HCT116 (cell line): ENCODE measurements at regions not wholly inside any gene's neighbourhood (a gene's known extent, or its start where the extent isn't known, plus 50 kb on each side); places are given as distances from the start of the nearest gene placed in this dataset.

ENCODE experiments used
- ATAC-seq: fragments of 200-7000 bp; cut with Tn5 transposase; 2 replicates; pipeline ENCODE4 v1.9.1; 2020; ENCODE audit warnings: mild to moderate bottlenecking, moderate library complexity
- BruUV-seq: library from RNA; stranded (reverse); fragments of 400-500 nt; replicated peaks from 2 replicates; lab custom pipeline; 2021; lab: Mats Ljungman, UMichigan
- CTCF ChIA-PET: fragments of 300-600 bp; sonication (Branson Sonifier 250); formaldehyde crosslinking; loops from one replicate; lab custom pipeline; 2021; ENCODE audit warnings: antibody characterized with exemption; lab: Charles Lee
- POLR2A ChIA-PET: fragments of 300-600, 350-600 bp; sonication (Branson Sonifier 250); formaldehyde crosslinking; loops from one replicate; lab custom pipeline; 2021; ENCODE audit warnings: antibody characterized with exemption; lab: Charles Lee
- RAD21 ChIA-PET, 2 experiments: fragments of 300-600 bp; sonication (Branson Sonifier 250); formaldehyde crosslinking; loops; one replicate each; lab custom pipeline; 2023; ENCODE audit warnings: low total read pairs in 2 of 2; ENCODE audit not compliant: uncharacterized antibody in 2 of 2, unreplicated experiment in 2 of 2, low non-redundant PET in 1 of 2; lab: Charles Lee
- DNase-seq: peaks from one replicate; pipeline ENCODE4 v3.0.0-alpha.2; 2010; ENCODE audit warnings: low read depth, low spot score
- H2AFZ ChIP-seq: fragments of 200-600 bp; shearing (Covaris generic), sonication (generic); 2 replicates; pipeline ENCODE4 v1.6.1; 2017; ENCODE audit warnings: low read depth, mixed run types, mixed read lengths, antibody characterized with exemption, low read length; ENCODE audit not compliant: poor library complexity, severe bottlenecking
- H3K27ac ChIP-seq: 2 replicates; pipeline ENCODE4 v1.5.1; 2012; ENCODE audit warnings: low read depth, low read length
- H3K27me3 ChIP-seq: fragments of 200-600 bp; sonication (generic); 2 replicates; pipeline ENCODE4 v1.6.1; 2016; ENCODE audit warnings: mixed run types, low read length, mixed read lengths; ENCODE audit not compliant: insufficient read depth
- H3K36me3 ChIP-seq, 2 experiments: fragments of 200-500 bp in 1 of 2; fragments of 200-600 bp in 1 of 2; sonication (Bioruptor generic) in 1 of 2; sonication (generic) in 1 of 2; 2 replicates each; pipeline versions ENCODE4 v1.5.1 to v1.6.1; 2014 to 2016; ENCODE audit warnings: low read length in 2 of 2, inconsistent platforms in 1 of 2, mixed read lengths in 1 of 2, mixed run types in 1 of 2; ENCODE audit not compliant: insufficient read depth in 2 of 2, control insufficient read depth in 1 of 2
- H3K4me1 ChIP-seq, 2 experiments: fragments of 200-600 bp in 1 of 2; sonication (generic) in 1 of 2; 2 replicates each; pipeline versions ENCODE4 v1.5.1 to v1.6.1; 2012 to 2017; ENCODE audit warnings: low read length in 2 of 2, inconsistent platforms in 1 of 2, mild to moderate bottlenecking in 1 of 2, mixed read lengths in 1 of 2, mixed run types in 1 of 2, moderate library complexity in 1 of 2; ENCODE audit not compliant: insufficient read depth in 2 of 2, control insufficient read depth in 1 of 2
- H3K4me2 ChIP-seq: fragments of 200-600 bp; sonication (generic); 2 replicates; pipeline ENCODE4 v1.6.1; 2017; ENCODE audit warnings: mixed run types, low read length, mixed read lengths
- H3K4me3 ChIP-seq, 2 experiments: fragments of 200-600 bp in 1 of 2; sonication (generic) in 1 of 2; replicated peaks in 1 of 2; 2 replicates each; pipeline ENCODE4 v1.5.1; 2011 to 2016; ENCODE audit warnings: low read length in 2 of 2, control low read depth in 1 of 2, low read depth in 1 of 2, mild to moderate bottlenecking in 1 of 2, mixed read lengths in 1 of 2, mixed run types in 1 of 2
- H3K79me2 ChIP-seq: fragments of 200-600 bp; sonication (generic); 2 replicates; pipeline ENCODE4 v1.6.1; 2017; ENCODE audit warnings: mild to moderate bottlenecking, mixed run types, low read length, moderate library complexity, mixed read lengths; ENCODE audit not compliant: insufficient read depth
- H3K9ac ChIP-seq: fragments of 200-600 bp; sonication (generic); 2 replicates; pipeline ENCODE4 v1.6.1; 2016; ENCODE audit warnings: low read length, mixed read lengths
- H3K9me2 ChIP-seq: fragments of 200-600 bp; sonication (generic), shearing (Covaris generic); 2 replicates; pipeline ENCODE4 v1.6.1; 2017; ENCODE audit warnings: mixed run types, mild to moderate bottlenecking, moderate library complexity; ENCODE audit not compliant: insufficient read depth
- H3K9me3 ChIP-seq, 2 experiments: fragments of 200-500 bp in 1 of 2; fragments of 200-600 bp in 1 of 2; sonication (Bioruptor generic) in 1 of 2; sonication (generic) in 1 of 2; 2 replicates each; pipeline ENCODE4 v1.6.1; 2014 to 2017; ENCODE audit warnings: low read length in 2 of 2, mixed read lengths in 2 of 2, inconsistent platforms in 1 of 2, low read depth in 1 of 2, mild to moderate bottlenecking in 1 of 2, mixed run types in 1 of 2, moderate library complexity in 1 of 2; ENCODE audit not compliant: control insufficient read depth in 1 of 2, insufficient read depth in 1 of 2
- H4K20me1 ChIP-seq: fragments of 200-600 bp; sonication (generic), shearing (Covaris generic); 2 replicates; pipeline ENCODE4 v1.6.1; 2017; ENCODE audit warnings: mixed run types, mild to moderate bottlenecking, moderate library complexity; ENCODE audit not compliant: insufficient read depth
- EGR1 ChIP-seq: IDR thresholded peaks from 2 replicates; pipeline ENCODE4 v1.6.1; 2012; ENCODE audit warnings: low read depth
- ELF1 ChIP-seq: IDR thresholded peaks from 2 replicates; pipeline ENCODE4 v1.6.1; 2012; ENCODE audit warnings: low read depth, borderline replicate concordance
- EZH2 ChIP-seq: fragments of 200-600 bp; sonication (generic); IDR thresholded peaks from 2 replicates; pipeline ENCODE4 v1.6.1; 2017; ENCODE audit warnings: antibody characterized with exemption, mixed run types
- EZH2phosphoT487 ChIP-seq: fragments of 200-600 bp; IDR thresholded peaks from 2 replicates; pipeline ENCODE4 v1.6.1; 2018; ENCODE audit warnings: antibody characterized with exemption, borderline replicate concordance
- JUND ChIP-seq: IDR thresholded peaks from 2 replicates; pipeline ENCODE4 v1.6.1; 2012
- POLR2A ChIP-seq: IDR thresholded peaks from 2 replicates; pipeline ENCODE4 v1.7.0; 2011; ENCODE audit warnings: borderline replicate concordance; ENCODE audit not compliant: insufficient read depth, insufficient read length; ENCODE audit errors: extremely low read depth
- RAD21 ChIP-seq: IDR thresholded peaks from 2 replicates; pipeline ENCODE4 v1.6.1; 2012; ENCODE audit warnings: low read depth, mild to moderate bottlenecking
- REST ChIP-seq: IDR thresholded peaks from 2 replicates; pipeline ENCODE4 v1.6.1; 2012; ENCODE audit warnings: low read depth
- SIN3A ChIP-seq: IDR thresholded peaks from 2 replicates; pipeline ENCODE4 v1.6.1; 2012; ENCODE audit warnings: low read depth
- SP1 ChIP-seq: IDR thresholded peaks from 2 replicates; pipeline ENCODE4 v1.6.1; 2012; ENCODE audit warnings: low read depth
- SRF ChIP-seq: IDR thresholded peaks from 2 replicates; pipeline ENCODE4 v1.6.1; 2012; ENCODE audit warnings: low read depth
- ZBTB33 ChIP-seq: IDR thresholded peaks from 2 replicates; pipeline ENCODE4 v1.6.1; 2011; ENCODE audit warnings: mild to moderate bottlenecking, low read length, moderate library complexity; ENCODE audit not compliant: insufficient replicate concordance; ENCODE audit errors: extremely low read depth
- ZFX ChIP-seq: fragments of 450-650 bp; IDR thresholded peaks from 2 replicates; pipeline ENCODE4 v1.6.1; 2017
- ZNF274 ChIP-seq: fragments of 200-500 bp; sonication (Bioruptor generic); IDR thresholded peaks from 2 replicates; pipeline ENCODE4 v1.6.1; 2014; ENCODE audit warnings: mild to moderate bottlenecking, low read depth, low read length, inconsistent platforms
- intact Hi-C: fragments of 100-400 bp; cut with micrococcal nuclease; formaldehyde crosslinking; loops from 2 replicates; pipeline ENCODE4 v1.10.0; 2022

GRCh38 chr13:81293594-81294164, 952.8 kb upstream of the SPRY2 start:
- no peak overlapping the region for H3K4me2 ChIP-seq
- H3K36me3 ChIP-seq, result no peaks in the 10 kb centered on the region
- RAD21 ChIA-PET, result no interaction called here
- H3K4me3 ChIP-seq, result no peak overlapping the region
- H3K27ac ChIP-seq, result no peak overlapping the region
- no peaks in the 10 kb centered on the region for H3K4me1 ChIP-seq
- H4K20me1 ChIP-seq, result no peaks in the 10 kb centered on the region
- POLR2A ChIA-PET, result no interaction called here
- no peaks in the 10 kb centered on the region for H3K79me2 ChIP-seq
- intact Hi-C loops, result no loop called here
- TF ChIP-seq EGR1, result no peak
- TF ChIP-seq SRF, result no peak
- TF ChIP-seq ZNF274, result no peak
- TF ChIP-seq ZFX, result no peak
- no peak for TF ChIP-seq SP1
- TF ChIP-seq REST, result no peak
- no peak for TF ChIP-seq EZH2
- TF ChIP-seq, all 23 proteins: peak for 0
- BruUV-seq, result no TSS peak
- Histone ChIP-seq H3K27me3 (no peaks in the 10 kb centered on the region), H3K9ac (no peak overlapping the region), H3K9me2 (no peaks in the 10 kb centered on the region), H3K9me3 (no peaks in the 10 kb centered on the region), H2AFZ (no peak overlapping the region)
- ATAC-seq (no peak), DNase-seq (no peak)
- CTCF ChIA-PET, result no interaction called here

- ATAC-seq, result no peak
- Histone ChIP-seq H3K9ac (no peak overlapping the region), H3K4me1 (no peaks in the 10 kb centered on the region), H3K27ac (no peak overlapping the region), H4K20me1 (no peaks in the 10 kb centered on the region), H3K9me2 (no peaks in the 10 kb centered on the region), H3K4me3 (no peak overlapping the region), H3K79me2 (no peaks in the 10 kb centered on the region), H3K4me2 (no peak overlapping the region), H3K36me3 (no peaks in the 10 kb centered on the region), H3K9me3 (no peaks in the 10 kb centered on the region), H3K27me3 (no peaks in the 10 kb centered on the region), H2AFZ (no peak overlapping the region)
- DNase-seq, result no peak
- ChIA-PET POLR2A (no interaction called here), CTCF (no interaction called here), RAD21 (no interaction called here)
- intact Hi-C loops, result no loop called here
- BruUV-seq, result no TSS peak
- TF ChIP-seq ELF1 (no peak), EZH2phosphoT487 (no peak), JUND (no peak), RAD21 (no peak), SIN3A (no peak), POLR2A (no peak), ZBTB33 (no peak), SRF (no peak)
Measured at GRCh38 chr13:81283561-81283960, 942.6 kb upstream of the SPRY2 start.
